CD4-positive, alpha-beta T cell (primary cell): ENCODE measurements at regions not wholly inside any gene's neighbourhood (a gene's known extent, or its start where the extent isn't known, plus 50 kb on each side); places are given as distances from the start of the nearest gene placed in this dataset.

ENCODE experiments used
- ATAC-seq: fragments of 200-7000 bp; cut with Tn5 transposase; one replicate; pipeline ENCODE4 v1.10.0; 2022; ENCODE audit warnings: mild to moderate bottlenecking; ENCODE audit not compliant: poor library complexity
- CTCF ChIA-PET: fragments of 350-600 bp; sonication (Branson Sonifier 250); formaldehyde crosslinking; loops from one replicate; lab custom pipeline; 2021; ENCODE audit warnings: antibody characterized with exemption, inconsistent platforms; lab: Charles Lee
- POLR2A ChIA-PET: fragments of 350-600 bp; sonication (Branson Sonifier 250); formaldehyde crosslinking; loops from one replicate; lab custom pipeline; 2021; ENCODE audit warnings: antibody characterized with exemption, inconsistent platforms; lab: Charles Lee
- DNase-seq, 14 experiments: peaks; one replicate each; pipeline ENCODE4 v3.0.0-alpha.2; 2013 to 2020; ENCODE audit warnings: mixed read lengths in 2 of 14
- H3K27ac ChIP-seq, 2 donors: one replicate each; pipeline versions ENCODE4 v1.5.1 to v1.7.0; 2013; ENCODE audit warnings: low read length in 2 of 2, low read depth in 1 of 2, mild to moderate bottlenecking in 1 of 2
- H3K27me3 ChIP-seq, 2 experiments: 1 replicate in 1 of 2; 2 replicates in 1 of 2; pipeline versions ENCODE4 v1.6.1 to v1.7.0; 2013; ENCODE audit warnings: low read length in 2 of 2, control low read depth in 1 of 2, mild to moderate bottlenecking in 1 of 2, moderate library complexity in 1 of 2; ENCODE audit not compliant: insufficient read depth in 2 of 2, control insufficient read depth in 1 of 2
- H3K36me3 ChIP-seq: one replicate; pipeline ENCODE4 v1.6.1; 2013; ENCODE audit warnings: low read length, control low read depth; ENCODE audit not compliant: insufficient read depth
- H3K4me1 ChIP-seq: one replicate; pipeline ENCODE4 v1.6.1; 2013; ENCODE audit warnings: low read length, control low read depth; ENCODE audit not compliant: insufficient read depth
- H3K4me3 ChIP-seq: one replicate; pipeline ENCODE4 v1.5.1; 2013; ENCODE audit warnings: mild to moderate bottlenecking, low read length, moderate library complexity
- H3K9me3 ChIP-seq, 2 experiments: 1 replicate in 1 of 2; 2 replicates in 1 of 2; pipeline versions ENCODE4 v1.6.1 to v1.7.0; 2013; ENCODE audit warnings: low read length in 2 of 2, mild to moderate bottlenecking in 2 of 2, control low read depth in 1 of 2, moderate library complexity in 1 of 2; ENCODE audit not compliant: control insufficient read depth in 1 of 2, insufficient read depth in 1 of 2
- H3K27ac Mint-ChIP-seq: one replicate; pipeline ENCODE4 v1.8.0; 2020; ENCODE audit warnings: mixed read lengths
- H3K27me3 Mint-ChIP-seq: one replicate; pipeline ENCODE4 v1.8.0; 2021; ENCODE audit warnings: mixed read lengths
- H3K36me3 Mint-ChIP-seq: one replicate; pipeline ENCODE4 v1.8.0; 2021; ENCODE audit warnings: low read depth, mixed read lengths
- H3K4me1 Mint-ChIP-seq: one replicate; pipeline ENCODE4 v1.8.0; 2021; ENCODE audit warnings: low read depth, mixed read lengths
- H3K4me3 Mint-ChIP-seq: one replicate; pipeline ENCODE4 v1.8.0; 2020; ENCODE audit warnings: mild to moderate bottlenecking, mixed read lengths
- H3K9me3 Mint-ChIP-seq: one replicate; pipeline ENCODE4 v1.8.0; 2020; ENCODE audit warnings: mixed read lengths
- intact Hi-C, 2 experiments: fragments of 100-400 bp; cut with DNase I in 1 of 2; cut with micrococcal nuclease in 1 of 2; formaldehyde crosslinking; loops; one replicate each; pipeline versions ENCODE4 v1.15.1 to v1.9.0; 2023 to 2025; cut with DNase I, micrococcal nuclease
- TF ChIP-seq, protein P1 (sequence below): fragments of 200-600 bp; IDR thresholded peaks from one replicate; pipeline ENCODE4 v1.8.0; 2022; ENCODE audit warnings: antibody characterized with exemption, mild to moderate bottlenecking

DNA sequence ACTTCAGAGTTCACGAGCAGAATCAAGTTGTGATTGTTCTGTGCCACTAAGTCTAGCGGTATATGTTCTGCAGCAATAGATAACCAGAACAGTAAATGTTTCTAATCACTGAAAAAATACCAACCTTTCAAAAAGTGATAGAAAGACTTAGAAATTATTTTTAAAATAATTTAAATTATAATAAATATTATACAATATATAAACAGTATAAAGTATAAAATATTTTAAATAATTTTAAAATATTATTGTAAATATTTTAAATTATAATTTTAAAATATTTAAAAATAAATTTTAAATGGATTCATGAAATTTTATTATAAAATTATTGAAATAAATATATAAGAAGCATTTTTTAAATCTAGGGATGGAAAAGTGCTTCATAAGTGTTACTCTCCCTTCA is 126.3 kb upstream of the ID2 start:
- no peak for ATAC-seq
- no peak overlapping the region for H3K27ac ChIP-seq
- ChIA-PET CTCF (no interaction called here), POLR2A (no interaction called here)
- Mint-ChIP-seq H3K4me3 (no peak overlapping the region), H3K9me3 (peaks cover 10% of the 10 kb centered on the region), H3K27me3 (no peaks in the 10 kb centered on the region), H3K36me3 (peaks cover under 1% of the 10 kb centered on the region), H3K27ac (no peak overlapping the region), H3K4me1 (no peaks in the 10 kb centered on the region)
- no peak for DNase-seq
- H3K4me1 ChIP-seq, result no peaks in the 10 kb centered on the region
- TF ChIP-seq, protein P1, sequence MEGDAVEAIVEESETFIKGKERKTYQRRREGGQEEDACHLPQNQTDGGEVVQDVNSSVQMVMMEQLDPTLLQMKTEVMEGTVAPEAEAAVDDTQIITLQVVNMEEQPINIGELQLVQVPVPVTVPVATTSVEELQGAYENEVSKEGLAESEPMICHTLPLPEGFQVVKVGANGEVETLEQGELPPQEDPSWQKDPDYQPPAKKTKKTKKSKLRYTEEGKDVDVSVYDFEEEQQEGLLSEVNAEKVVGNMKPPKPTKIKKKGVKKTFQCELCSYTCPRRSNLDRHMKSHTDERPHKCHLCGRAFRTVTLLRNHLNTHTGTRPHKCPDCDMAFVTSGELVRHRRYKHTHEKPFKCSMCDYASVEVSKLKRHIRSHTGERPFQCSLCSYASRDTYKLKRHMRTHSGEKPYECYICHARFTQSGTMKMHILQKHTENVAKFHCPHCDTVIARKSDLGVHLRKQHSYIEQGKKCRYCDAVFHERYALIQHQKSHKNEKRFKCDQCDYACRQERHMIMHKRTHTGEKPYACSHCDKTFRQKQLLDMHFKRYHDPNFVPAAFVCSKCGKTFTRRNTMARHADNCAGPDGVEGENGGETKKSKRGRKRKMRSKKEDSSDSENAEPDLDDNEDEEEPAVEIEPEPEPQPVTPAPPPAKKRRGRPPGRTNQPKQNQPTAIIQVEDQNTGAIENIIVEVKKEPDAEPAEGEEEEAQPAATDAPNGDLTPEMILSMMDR, result no peak
- no peaks in the 10 kb centered on the region for H3K27me3 ChIP-seq
- no peaks in the 10 kb centered on the region for H3K36me3 ChIP-seq
- H3K4me3 ChIP-seq, result no peak overlapping the region
- peaks cover 5 to 14% of the 10 kb centered on the region in 2 experiments for H3K9me3 ChIP-seq
- intact Hi-C loops, result no loop called here

DNA sequence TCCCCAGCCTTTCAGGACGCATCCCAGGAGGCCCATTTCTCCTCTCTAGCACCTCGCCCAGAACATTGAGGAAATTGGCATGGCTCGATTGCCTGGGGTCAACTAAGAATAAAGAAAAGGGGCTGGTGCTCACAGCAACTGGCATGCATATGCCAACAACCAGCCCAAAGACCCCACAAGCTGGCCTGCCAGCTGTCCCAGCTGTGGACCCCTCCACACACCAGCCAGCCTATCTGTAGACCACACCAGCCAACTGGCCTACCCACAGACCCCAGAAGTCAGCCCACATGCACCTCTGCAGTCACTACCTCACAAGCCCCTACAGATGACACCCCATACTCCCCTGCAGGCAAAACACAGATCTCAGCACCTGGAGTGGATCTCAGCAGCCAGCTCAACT is 123.8 kb upstream of the ID2 start:
- H3K4me3 Mint-ChIP-seq, result no peak overlapping the region
- no peaks in the 10 kb centered on the region for H3K27me3 Mint-ChIP-seq
- intact Hi-C loops, result no loop called here
- no peaks in the 10 kb centered on the region for H3K4me1 Mint-ChIP-seq
- Histone ChIP-seq H3K27ac (no peak overlapping the region), H3K4me1 (no peaks in the 10 kb centered on the region), H3K36me3 (no peaks in the 10 kb centered on the region), H3K27me3 (no peaks in the 10 kb centered on the region), H3K9me3 (peaks cover 5 to 15% of the 10 kb centered on the region in 2 experiments), H3K4me3 (no peak overlapping the region)
- H3K36me3 Mint-ChIP-seq, result peaks cover 3% of the 10 kb centered on the region
- peak in 1 of 14 experiments; percentile 16 for DNase-seq
- CTCF ChIA-PET, result no interaction called here
- ATAC-seq, result no peak
- POLR2A ChIA-PET, result no interaction called here
- TF ChIP-seq, protein P1, result no peak
- H3K9me3 Mint-ChIP-seq, result peaks cover 14% of the 10 kb centered on the region
- H3K27ac Mint-ChIP-seq, result no peak overlapping the region

DNA sequence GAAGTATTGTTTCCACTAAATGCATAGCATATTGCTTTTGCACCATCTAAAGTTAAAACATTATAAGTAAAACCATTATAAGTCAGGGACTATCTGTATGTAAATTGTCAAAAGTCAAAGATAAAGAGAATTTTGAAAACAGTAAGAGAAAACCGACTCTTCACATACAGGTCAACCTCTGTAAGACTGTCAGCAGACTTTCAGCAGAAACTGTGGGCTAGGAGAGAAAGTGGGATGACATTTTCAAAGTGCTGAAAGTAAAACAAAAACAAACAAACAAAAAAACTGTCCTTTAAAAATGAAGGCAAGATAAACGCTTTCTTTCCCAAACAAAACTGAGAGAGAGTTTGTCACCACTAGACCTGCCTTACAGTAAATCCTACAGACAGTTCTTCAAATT is 122.9 kb upstream of the ID2 start:
- Mint-ChIP-seq H3K9me3 (peaks cover 14% of the 10 kb centered on the region), H3K4me3 (no peak overlapping the region), H3K27ac (no peak overlapping the region), H3K36me3 (peaks cover 3% of the 10 kb centered on the region), H3K27me3 (no peaks in the 10 kb centered on the region), H3K4me1 (no peaks in the 10 kb centered on the region)
- CTCF ChIA-PET, result no interaction called here
- POLR2A ChIA-PET, result interaction anchor here (0.7 to 1.7 kb wide), 3 partner anchors 13 to 123 kb away, joined by 3 to 4 read pairs (median 3); partner anchors contain the start of gene ID2
- Histone ChIP-seq H3K4me3 (no peak overlapping the region), H3K36me3 (no peaks in the 10 kb centered on the region), H3K9me3 (peaks cover 5 to 15% of the 10 kb centered on the region in 2 experiments), H3K27ac (no peak overlapping the region), H3K4me1 (peaks cover 3% of the 10 kb centered on the region), H3K27me3 (no peaks in the 10 kb centered on the region)
- DNase-seq, result no peak
- no peak for ATAC-seq
- intact Hi-C loops, result no loop called here
- TF ChIP-seq, protein P1, result no peak
